DND-41 (cell line): ENCODE measurements at regions not wholly inside any gene's neighbourhood (a gene's known extent, or its start where the extent isn't known, plus 50 kb on each side); places are given as distances from the start of the nearest gene placed in this dataset.

Source experiments
- EZH2 ChIP-seq: IDR thresholded peaks from 3 replicates; pipeline ENCODE4 v1.6.1; 2012; ENCODE audit warnings: borderline replicate concordance, low read depth, mild to moderate bottlenecking, moderate library complexity, low read length, inconsistent platforms; ENCODE audit not compliant: severe bottlenecking
- TF ChIP-seq, protein P1 (sequence below): IDR thresholded peaks from 2 replicates; pipeline ENCODE4 v1.5.1; 2012; ENCODE audit warnings: borderline replicate concordance, low read length, moderate library complexity, mild to moderate bottlenecking; ENCODE audit not compliant: poor library complexity, severe bottlenecking; ENCODE audit errors: extremely low read depth

DNA sequence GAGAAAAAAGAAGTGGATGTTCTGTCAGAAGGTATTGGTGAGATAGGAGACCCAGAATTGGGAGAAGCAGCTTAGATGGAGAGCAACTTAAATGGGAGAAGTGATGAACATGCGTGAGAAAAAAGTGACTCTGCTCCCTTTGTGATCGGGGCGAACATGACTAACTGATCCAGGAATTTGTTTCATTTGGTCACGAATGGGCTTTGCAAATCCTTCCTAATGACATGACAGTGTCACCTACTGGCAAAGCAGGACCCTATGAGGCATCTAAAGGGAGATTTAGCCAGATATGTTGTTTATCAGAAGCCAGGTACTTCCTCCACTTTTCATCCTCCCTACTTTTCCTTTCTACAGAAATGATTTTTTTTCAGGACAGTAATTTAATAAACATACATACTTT lies 787.4 kb upstream of the RGMB start:
- TF ChIP-seq, protein P1, sequence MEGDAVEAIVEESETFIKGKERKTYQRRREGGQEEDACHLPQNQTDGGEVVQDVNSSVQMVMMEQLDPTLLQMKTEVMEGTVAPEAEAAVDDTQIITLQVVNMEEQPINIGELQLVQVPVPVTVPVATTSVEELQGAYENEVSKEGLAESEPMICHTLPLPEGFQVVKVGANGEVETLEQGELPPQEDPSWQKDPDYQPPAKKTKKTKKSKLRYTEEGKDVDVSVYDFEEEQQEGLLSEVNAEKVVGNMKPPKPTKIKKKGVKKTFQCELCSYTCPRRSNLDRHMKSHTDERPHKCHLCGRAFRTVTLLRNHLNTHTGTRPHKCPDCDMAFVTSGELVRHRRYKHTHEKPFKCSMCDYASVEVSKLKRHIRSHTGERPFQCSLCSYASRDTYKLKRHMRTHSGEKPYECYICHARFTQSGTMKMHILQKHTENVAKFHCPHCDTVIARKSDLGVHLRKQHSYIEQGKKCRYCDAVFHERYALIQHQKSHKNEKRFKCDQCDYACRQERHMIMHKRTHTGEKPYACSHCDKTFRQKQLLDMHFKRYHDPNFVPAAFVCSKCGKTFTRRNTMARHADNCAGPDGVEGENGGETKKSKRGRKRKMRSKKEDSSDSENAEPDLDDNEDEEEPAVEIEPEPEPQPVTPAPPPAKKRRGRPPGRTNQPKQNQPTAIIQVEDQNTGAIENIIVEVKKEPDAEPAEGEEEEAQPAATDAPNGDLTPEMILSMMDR, result no peak
- TF ChIP-seq EZH2, result no peak
